HepG2 (cell line): ENCODE measurements at regions not wholly inside any gene's neighbourhood (a gene's known extent, or its start where the extent isn't known, plus 50 kb on each side); places are given as distances from the start of the nearest gene placed in this dataset.

Experiments
- CEBPB ChIP-seq: IDR thresholded peaks from 2 replicates; pipeline ENCODE4 v1.6.1; 2011; ENCODE audit warnings: low read depth, low read length, improper control_type of control experiment, borderline replicate concordance
- KLF9 ChIP-seq: IDR thresholded peaks from 2 replicates; pipeline ENCODE4 v1.6.1; 2016; ENCODE audit warnings: low read depth
- NFKBIZ ChIP-seq: IDR thresholded peaks from 2 replicates; pipeline ENCODE4 v1.6.1; 2018; ENCODE audit warnings: missing genetic modification reagents, missing compliant biosample characterization
- NR2F6 ChIP-seq, 2 experiments: IDR thresholded peaks; 2 replicates each; pipeline ENCODE4 v1.6.1; 2016; ENCODE audit warnings: antibody characterized with exemption in 1 of 2, mild to moderate bottlenecking in 1 of 2
- SMARCE1 ChIP-seq: fragments of 450-650 bp; IDR thresholded peaks from 2 replicates; pipeline ENCODE4 v1.6.1; 2017; ENCODE audit warnings: borderline replicate concordance
- SP4 ChIP-seq: sonication (generic); formaldehyde crosslinking; IDR thresholded peaks from 2 replicates; pipeline ENCODE4 v1.8.1; 2023; ENCODE audit warnings: mild to moderate bottlenecking, missing genetic modification reagents
- ZBTB20 ChIP-seq: sonication (generic); formaldehyde crosslinking; IDR thresholded peaks from 2 replicates; pipeline ENCODE4 v1.8.1; 2023; ENCODE audit warnings: missing genetic modification reagents, low read depth, mild to moderate bottlenecking, borderline replicate concordance
- ZFYVE20 ChIP-seq: sonication (generic); formaldehyde crosslinking; IDR thresholded peaks from 2 replicates; pipeline ENCODE4 v1.8.0; 2023; ENCODE audit warnings: low read depth, mild to moderate bottlenecking, moderate library complexity, missing genetic modification reagents, borderline replicate concordance
- ZNF263 ChIP-seq: sonication (generic); formaldehyde crosslinking; IDR thresholded peaks from 2 replicates; pipeline ENCODE4 v1.4.0; 2020; ENCODE audit warnings: missing genetic modification reagents
- ZNF343 ChIP-seq: sonication (generic); formaldehyde crosslinking; IDR thresholded peaks from 2 replicates; pipeline ENCODE4 v1.4.0; 2020; ENCODE audit warnings: mild to moderate bottlenecking, missing genetic modification reagents
- ZNF558 ChIP-seq: sonication (generic); formaldehyde crosslinking; IDR thresholded peaks from 2 replicates; pipeline ENCODE4 v1.9.0; 2022; ENCODE audit warnings: mild to moderate bottlenecking, missing genetic modification reagents, borderline replicate concordance
- ZNF567 ChIP-seq: sonication (generic); formaldehyde crosslinking; IDR thresholded peaks from 2 replicates; pipeline ENCODE4 v1.8.1; 2023; ENCODE audit warnings: mild to moderate bottlenecking, missing genetic modification reagents, borderline replicate concordance
- ZNF747 ChIP-seq: sonication (generic); formaldehyde crosslinking; IDR thresholded peaks from 2 replicates; pipeline ENCODE4 v1.8.1; 2023; ENCODE audit warnings: missing genetic modification reagents, mild to moderate bottlenecking, borderline replicate concordance
- TF ChIP-seq, protein P1 (sequence below): sonication (generic); formaldehyde crosslinking; IDR thresholded peaks from 2 replicates; pipeline ENCODE4 v1.5.0; 2020; ENCODE audit warnings: missing genetic modification reagents
- TF ChIP-seq, protein P2 (sequence below), 2 experiments: sonication (generic) in 1 of 2; formaldehyde crosslinking in 1 of 2; IDR thresholded peaks; 2 replicates each; pipeline versions ENCODE4 v1.6.1 to v1.9.0; 2014 to 2022; ENCODE audit warnings: antibody characterized with exemption in 1 of 2, borderline replicate concordance in 1 of 2, inconsistent platforms in 1 of 2, low read depth in 1 of 2, missing genetic modification reagents in 1 of 2
- TF ChIP-seq, protein P3 (sequence below): IDR thresholded peaks from 2 replicates; pipeline ENCODE4 v1.6.1; 2016; ENCODE audit warnings: low read depth
- TF ChIP-seq, protein P4 (sequence below): sonication (generic); formaldehyde crosslinking; IDR thresholded peaks from 2 replicates; pipeline ENCODE4 v1.5.1; 2020; ENCODE audit warnings: missing genetic modification reagents, mild to moderate bottlenecking, borderline replicate concordance

DNA sequence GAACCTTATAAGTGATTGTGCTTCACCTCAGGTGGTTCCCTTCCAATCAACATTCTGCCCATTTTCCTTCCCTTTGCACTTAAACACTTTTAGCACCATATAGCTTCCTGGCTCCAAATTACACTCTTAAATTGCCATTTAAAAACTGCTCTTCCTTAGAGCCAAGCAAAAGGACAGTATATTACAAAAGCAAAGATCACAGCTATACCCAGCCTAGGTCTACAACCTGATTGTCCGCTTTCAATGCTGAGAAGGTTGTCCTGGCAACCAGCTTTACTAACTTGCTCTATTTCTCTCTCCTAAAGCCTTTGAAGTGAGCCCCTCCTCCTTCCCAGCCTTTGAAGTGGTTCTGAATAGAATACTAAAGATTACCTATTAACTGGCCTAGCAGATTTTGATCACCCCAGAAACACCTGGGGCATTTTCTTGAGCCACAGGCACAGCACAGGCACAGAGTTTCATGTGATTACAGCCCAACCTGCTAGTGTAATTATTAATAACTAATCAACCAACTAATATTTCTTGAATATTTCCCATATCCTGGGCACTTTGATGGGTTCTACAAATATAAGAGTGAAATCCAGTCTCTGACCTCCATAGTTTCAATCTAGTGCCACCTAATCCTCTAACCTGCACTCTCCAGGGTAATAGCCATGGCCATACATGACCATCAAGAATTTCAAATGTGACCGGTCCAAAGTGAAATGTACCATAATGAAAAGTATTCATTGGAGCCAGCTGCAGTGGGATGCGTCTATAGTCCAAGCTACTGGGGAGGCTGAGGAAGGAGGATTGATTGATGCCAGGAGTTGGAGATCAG lies 63.6 kb upstream of the TRIM24 start (continued):
- no peak for TF ChIP-seq KLF9 (CRISPR knock-in tag)
- no peak for TF ChIP-seq ZNF343 (CRISPR knock-in tag)
- TF ChIP-seq, protein P1, sequence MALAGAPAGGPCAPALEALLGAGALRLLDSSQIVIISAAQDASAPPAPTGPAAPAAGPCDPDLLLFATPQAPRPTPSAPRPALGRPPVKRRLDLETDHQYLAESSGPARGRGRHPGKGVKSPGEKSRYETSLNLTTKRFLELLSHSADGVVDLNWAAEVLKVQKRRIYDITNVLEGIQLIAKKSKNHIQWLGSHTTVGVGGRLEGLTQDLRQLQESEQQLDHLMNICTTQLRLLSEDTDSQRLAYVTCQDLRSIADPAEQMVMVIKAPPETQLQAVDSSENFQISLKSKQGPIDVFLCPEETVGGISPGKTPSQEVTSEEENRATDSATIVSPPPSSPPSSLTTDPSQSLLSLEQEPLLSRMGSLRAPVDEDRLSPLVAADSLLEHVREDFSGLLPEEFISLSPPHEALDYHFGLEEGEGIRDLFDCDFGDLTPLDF (CRISPR knock-in tag): no peak
- TF ChIP-seq, protein P2, sequence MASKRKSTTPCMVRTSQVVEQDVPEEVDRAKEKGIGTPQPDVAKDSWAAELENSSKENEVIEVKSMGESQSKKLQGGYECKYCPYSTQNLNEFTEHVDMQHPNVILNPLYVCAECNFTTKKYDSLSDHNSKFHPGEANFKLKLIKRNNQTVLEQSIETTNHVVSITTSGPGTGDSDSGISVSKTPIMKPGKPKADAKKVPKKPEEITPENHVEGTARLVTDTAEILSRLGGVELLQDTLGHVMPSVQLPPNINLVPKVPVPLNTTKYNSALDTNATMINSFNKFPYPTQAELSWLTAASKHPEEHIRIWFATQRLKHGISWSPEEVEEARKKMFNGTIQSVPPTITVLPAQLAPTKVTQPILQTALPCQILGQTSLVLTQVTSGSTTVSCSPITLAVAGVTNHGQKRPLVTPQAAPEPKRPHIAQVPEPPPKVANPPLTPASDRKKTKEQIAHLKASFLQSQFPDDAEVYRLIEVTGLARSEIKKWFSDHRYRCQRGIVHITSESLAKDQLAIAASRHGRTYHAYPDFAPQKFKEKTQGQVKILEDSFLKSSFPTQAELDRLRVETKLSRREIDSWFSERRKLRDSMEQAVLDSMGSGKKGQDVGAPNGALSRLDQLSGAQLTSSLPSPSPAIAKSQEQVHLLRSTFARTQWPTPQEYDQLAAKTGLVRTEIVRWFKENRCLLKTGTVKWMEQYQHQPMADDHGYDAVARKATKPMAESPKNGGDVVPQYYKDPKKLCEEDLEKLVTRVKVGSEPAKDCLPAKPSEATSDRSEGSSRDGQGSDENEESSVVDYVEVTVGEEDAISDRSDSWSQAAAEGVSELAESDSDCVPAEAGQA (IDR thresholded peaks at IDR 0.05; ENCODE audit: low read depth): no peak
- TF ChIP-seq, protein P2 (CRISPR knock-in tag; IDR thresholded peaks at IDR 0.05; ENCODE audit: borderline replicate concordance): no peak
- TF ChIP-seq NR2F6 (IDR thresholded peaks at IDR 0.05): peak; percentile 83
- TF ChIP-seq NR2F6 (CRISPR knock-in tag; IDR thresholded peaks at IDR 0.05): peak; percentile 76
- TF ChIP-seq ZBTB20 (CRISPR knock-in tag): peak; percentile 88; the same call in 1 of the 2 replicates
- TF ChIP-seq, protein P3, sequence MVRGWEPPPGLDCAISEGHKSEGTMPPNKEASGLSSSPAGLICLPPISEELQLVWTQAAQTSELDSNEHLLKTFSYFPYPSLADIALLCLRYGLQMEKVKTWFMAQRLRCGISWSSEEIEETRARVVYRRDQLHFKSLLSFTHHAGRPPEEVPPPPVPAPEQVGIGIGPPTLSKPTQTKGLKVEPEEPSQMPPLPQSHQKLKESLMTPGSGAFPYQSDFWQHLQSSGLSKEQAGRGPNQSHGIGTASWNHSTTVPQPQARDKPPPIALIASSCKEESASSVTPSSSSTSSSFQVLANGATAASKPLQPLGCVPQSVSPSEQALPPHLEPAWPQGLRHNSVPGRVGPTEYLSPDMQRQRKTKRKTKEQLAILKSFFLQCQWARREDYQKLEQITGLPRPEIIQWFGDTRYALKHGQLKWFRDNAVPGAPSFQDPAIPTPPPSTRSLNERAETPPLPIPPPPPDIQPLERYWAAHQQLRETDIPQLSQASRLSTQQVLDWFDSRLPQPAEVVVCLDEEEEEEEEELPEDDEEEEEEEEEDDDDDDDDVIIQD (CRISPR knock-in tag): peak; percentile 89; the same call in 1 of the 2 replicates
- no peak for TF ChIP-seq SP4 (CRISPR knock-in tag)
- TF ChIP-seq ZNF747 (CRISPR knock-in tag): peak; percentile 82; the same call in 1 of the 2 replicates
- TF ChIP-seq SMARCE1: no peak
- no peak for TF ChIP-seq ZNF567
- TF ChIP-seq NFKBIZ: peak; percentile 39; the same call in 1 of the 2 replicates
- TF ChIP-seq ZFYVE20: no peak
- TF ChIP-seq ZNF263 (CRISPR knock-in tag): no peak
- TF ChIP-seq, protein P4, sequence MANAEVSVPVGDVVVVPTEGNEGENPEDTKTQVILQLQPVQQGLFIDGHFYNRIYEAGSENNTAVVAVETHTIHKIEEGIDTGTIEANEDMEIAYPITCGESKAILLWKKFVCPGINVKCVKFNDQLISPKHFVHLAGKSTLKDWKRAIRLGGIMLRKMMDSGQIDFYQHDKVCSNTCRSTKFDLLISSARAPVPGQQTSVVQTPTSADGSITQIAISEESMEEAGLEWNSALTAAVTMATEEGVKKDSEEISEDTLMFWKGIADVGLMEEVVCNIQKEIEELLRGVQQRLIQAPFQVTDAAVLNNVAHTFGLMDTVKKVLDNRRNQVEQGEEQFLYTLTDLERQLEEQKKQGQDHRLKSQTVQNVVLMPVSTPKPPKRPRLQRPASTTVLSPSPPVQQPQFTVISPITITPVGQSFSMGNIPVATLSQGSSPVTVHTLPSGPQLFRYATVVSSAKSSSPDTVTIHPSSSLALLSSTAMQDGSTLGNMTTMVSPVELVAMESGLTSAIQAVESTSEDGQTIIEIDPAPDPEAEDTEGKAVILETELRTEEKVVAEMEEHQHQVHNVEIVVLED (CRISPR knock-in tag): no peak
- no peak for TF ChIP-seq ZNF558
- no peak for TF ChIP-seq CEBPB
